Neural cell (in vitro differentiated cells): ENCODE measurements at regions not wholly inside any gene's neighbourhood (a gene's known extent, or its start where the extent isn't known, plus 50 kb on each side); places are given as distances from the start of the nearest gene placed in this dataset.

Source experiments
- POLR2AphosphoS5 ChIP-seq: IDR thresholded peaks from 2 replicates; pipeline ENCODE4 v1.6.1; 2012
- TAF1 ChIP-seq: IDR thresholded peaks from 2 replicates; pipeline ENCODE4 v1.6.1; 2012; ENCODE audit warnings: low read depth

- no peak for TF ChIP-seq TAF1
- TF ChIP-seq POLR2AphosphoS5 = no peak
Measured at GRCh38 chr3:82596805-82597204, 835.4 kb upstream of the GBE1 start.
